ENCODE measurements at regions not wholly inside any gene's neighbourhood (a gene's known extent, or its start where the extent isn't known, plus 50 kb on each side); places are given as distances from the start of the nearest gene placed in this dataset.

GRCh38 chr10:113241599-113242360 lies 291.7 kb downstream of the TCF7L2 start:
- TF ChIP-seq CTCF (IDR thresholded peaks at IDR 0.05) (no peak), POLR2A (IDR thresholded peaks at IDR 0.05) (no peak)
